NCI-H187 treated with DMSO at 0.1 percent for 48 hours (cell line): ENCODE measurements at regions not wholly inside any gene's neighbourhood (a gene's known extent, or its start where the extent isn't known, plus 50 kb on each side); places are given as distances from the start of the nearest gene placed in this dataset.
"Not testable (repeated sequence)": the region's sequence is repeated elsewhere in the genome, so short reads cannot be mapped to it uniquely, and the experiment has no call there.

Experiments used
- DNase-seq: peaks from one replicate; lab custom pipeline; 2025; lab: John Stamatoyannopoulos, UW

GRCh38 chr12:46547421-46548354 is 175.1 kb upstream of the SLC38A2 start:
- no peak for DNase-seq

GRCh38 chr12:46546634-46547273 is 174.2 kb upstream of the SLC38A2 start:
- DNase-seq: no peak

- not testable (repeated sequence) for DNase-seq
Measured at GRCh38 chr12:46543378-46543795, 170.8 kb upstream of the SLC38A2 start.

DNA sequence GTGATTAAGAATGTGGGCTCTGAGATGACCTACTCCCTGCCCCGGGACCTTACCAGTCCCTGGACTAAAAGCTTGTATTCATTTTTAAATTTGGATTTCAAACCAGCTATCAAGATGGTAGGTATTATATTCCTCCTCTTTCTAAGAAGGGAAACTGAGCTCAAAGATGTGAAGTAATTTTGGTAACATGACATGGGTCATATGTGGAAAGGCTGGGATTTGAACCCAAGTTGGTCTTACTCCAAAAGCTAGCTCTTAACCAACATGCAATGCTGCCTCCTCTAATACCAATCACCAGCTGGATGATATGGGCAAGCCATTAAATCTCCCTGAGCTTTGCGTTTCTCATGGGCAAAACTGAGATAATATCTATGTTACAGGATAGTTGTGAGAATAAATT is 166.4 kb upstream of the SLC38A2 start:
- no peak for DNase-seq

GRCh38 chr12:46537387-46537955 is 164.9 kb upstream of the SLC38A2 start:
- no peak for DNase-seq

DNA sequence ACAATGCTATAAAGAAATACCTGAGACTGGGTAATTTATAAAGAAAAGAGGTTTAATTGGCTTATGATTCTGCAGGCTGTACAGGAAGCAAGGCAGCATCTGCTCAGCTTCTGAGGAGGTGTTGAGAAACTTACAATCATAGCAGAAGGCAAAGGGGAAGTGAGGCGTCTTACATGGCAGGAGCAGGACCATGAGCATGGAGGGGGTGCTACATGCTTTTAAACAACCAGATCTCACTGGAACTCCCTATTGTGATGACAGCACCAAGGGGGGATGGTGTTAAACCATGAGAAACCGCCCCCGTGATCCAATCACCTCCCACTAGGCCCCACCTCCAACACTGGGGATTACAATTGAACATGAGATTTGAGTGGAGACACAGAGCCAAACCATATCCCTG is 163.7 kb upstream of the SLC38A2 start:
- not testable (repeated sequence) for DNase-seq

DNA sequence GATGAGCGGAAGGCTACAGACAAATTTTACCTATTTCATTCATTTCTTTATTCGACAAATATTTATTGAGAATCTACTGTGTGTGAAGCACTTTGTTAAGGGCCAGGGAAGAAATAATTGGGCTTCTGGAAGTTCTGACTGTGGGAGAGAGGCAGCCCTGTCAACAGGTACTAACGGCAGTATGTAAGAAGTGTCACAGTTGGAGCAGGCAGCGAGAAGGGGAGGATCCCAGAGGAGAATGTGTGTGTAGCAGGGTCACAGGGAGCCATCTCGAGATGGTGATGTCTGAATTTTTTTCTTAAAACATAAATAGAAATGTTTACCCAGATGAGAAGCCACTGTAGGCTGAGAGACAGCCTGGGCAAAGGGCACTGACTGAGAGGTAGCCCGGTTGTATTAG is 163.3 kb upstream of the SLC38A2 start:
- no peak for DNase-seq

DNA sequence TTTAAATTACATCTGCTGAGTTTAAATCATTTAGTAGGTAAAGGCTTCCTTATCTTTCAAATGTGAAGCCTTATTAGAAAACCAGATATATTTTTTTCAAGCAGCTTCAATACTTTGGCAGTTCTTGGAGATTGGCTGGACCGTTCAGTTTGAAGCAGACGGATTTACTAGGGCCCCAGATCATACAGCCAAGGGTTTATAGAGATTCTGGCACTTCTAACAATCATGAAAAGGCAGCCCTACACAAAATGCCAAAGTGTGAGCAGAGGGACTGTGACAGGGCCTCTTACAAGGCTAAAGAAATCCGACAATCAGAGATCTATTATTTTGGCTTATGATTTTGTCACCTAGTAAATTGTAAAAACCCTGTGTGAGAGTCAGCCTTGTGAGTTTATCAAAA is 162.8 kb upstream of the SLC38A2 start:
- DNase-seq: no peak

DNA sequence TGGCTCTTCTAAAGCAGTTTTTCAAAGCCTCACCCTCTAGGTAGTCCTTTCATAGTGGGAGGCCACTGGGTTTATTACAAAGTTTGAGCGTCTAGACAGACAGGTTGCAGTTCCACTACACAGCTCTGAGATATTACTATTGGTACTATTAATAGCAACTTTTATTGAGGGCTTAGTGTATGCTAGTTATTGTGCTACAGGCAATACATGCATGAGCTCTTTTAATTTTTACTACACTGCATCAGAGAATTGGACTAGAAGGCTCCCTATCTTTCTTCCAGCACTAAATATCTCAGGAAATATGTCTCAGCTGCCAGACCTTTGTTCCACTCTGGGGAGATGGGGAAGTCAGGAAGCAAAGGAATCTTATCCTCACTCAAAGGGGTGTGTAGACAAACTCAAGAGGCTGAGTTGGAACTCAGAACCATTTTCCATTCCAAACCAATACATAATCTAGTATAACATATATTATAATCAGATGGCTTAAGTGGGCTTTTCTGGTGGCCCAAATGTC is 161.8 kb upstream of the SLC38A2 start:
- DNase-seq: no peak

- no peak for DNase-seq
Measured at GRCh38 chr12:46533723-46534122, 161.2 kb upstream of the SLC38A2 start.

DNA sequence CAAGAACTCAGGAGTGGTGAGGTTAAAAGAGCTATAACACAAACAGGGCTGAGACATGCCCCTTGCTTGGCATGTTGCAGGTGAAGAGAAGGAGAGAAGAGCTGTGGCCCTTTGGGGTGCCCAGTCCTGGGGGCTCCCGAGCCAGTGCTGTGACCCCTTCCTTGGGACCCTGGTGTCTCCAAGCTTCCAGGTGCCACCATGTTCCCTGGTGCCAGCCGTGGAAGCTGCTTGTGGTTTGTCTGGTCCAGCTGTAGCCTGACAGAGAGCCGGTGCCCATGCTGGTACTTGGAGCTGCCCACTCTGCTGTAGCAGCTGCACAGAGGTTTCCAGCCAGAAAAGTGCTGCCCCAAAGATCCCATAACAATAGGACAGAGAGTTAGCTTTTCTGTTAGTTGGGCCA is 159.2 kb upstream of the SLC38A2 start:
- DNase-seq: no peak

GRCh38 chr12:46531059-46531785 is 158.6 kb upstream of the SLC38A2 start:
- DNase-seq: no peak

GRCh38 chr12:46530373-46531056 is 157.9 kb upstream of the SLC38A2 start:
- DNase-seq: no peak

DNA sequence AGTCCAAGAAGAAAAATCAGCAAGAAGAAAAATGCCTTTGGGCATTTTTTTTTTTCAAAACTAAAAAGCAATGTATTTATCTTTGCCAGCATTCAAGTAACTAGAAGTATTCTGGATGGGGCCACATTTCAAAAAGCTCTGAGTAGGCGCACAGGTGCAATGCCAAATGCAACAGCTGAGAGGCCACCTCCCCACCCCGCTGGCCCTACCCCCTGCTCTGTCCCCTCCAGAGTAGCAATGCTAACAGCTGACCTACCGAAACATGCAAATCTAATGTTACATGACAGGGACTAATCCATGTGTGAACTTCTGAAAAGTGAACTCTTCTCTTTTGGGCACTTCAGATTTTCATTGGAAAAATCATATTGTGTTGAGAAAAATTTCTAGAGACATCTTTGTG is 153.7 kb upstream of the SLC38A2 start:
- no peak for DNase-seq

DNA sequence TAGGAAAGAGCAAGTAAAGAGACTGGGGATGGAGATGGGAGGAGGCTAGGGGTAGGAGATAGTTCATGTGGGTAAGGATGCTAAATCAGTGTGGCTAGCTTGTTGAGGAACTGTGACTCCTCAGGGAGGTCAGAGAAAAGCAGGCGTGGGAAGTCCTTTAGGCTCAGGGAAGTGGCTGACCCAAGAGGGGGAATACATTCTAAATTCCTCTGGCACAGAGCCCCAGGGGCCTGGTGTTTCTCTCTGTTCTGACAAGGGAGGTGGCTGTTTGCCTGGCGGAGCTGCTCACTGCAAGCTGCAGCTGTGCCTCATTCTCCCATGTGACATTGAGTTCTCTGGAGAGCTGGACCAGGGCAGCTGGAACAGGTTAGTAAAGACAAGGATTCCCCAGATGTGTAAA is 152.2 kb upstream of the SLC38A2 start:
- no peak for DNase-seq

GRCh38 chr12:46523863-46524770 is 151.5 kb upstream of the SLC38A2 start:
- no peak for DNase-seq

GRCh38 chr12:46523446-46523845 is 150.9 kb upstream of the SLC38A2 start:
- no peak for DNase-seq

DNA sequence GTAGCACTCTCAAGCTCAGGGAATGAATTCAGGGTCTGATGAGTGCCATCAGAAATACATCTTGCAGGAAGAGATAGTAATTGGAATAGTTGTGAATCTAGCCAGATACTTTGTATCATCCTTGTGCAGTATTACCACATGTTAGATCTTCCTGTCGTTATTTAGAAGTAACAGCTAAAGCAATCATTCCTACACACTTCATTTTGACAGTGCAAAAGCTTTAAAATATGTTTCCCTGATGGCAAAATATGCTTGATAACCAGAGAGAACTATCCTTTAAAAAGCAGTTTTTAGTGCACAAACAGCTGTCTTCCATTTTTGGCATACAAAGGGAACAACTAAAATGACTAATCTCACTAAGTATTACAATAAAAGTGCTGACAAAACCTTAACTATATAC is 149.5 kb upstream of the SLC38A2 start:
- no peak for DNase-seq

GRCh38 chr12:46521145-46521544 is 148.6 kb upstream of the SLC38A2 start:
- DNase-seq: no peak

DNA sequence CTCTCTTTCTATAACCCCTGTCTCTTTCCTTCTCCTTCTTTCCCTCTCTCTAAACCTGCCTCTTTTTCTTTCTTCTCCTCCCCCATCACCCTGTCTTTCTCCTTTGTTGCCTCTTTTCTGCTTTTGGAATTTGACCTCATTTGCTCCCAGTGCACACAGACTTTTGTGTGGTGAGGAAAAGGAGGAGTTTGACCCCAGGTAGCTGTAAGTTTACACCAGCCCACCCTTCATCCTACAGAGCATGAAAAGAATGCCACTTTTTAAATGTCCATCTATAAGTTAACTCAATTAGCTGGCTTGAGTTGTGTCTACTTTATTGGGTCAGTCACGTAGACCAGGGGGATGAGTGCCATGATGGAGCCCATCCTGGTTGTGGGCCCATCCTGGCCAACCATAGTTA is 146.8 kb upstream of the SLC38A2 start:
- DNase-seq: no peak

DNA sequence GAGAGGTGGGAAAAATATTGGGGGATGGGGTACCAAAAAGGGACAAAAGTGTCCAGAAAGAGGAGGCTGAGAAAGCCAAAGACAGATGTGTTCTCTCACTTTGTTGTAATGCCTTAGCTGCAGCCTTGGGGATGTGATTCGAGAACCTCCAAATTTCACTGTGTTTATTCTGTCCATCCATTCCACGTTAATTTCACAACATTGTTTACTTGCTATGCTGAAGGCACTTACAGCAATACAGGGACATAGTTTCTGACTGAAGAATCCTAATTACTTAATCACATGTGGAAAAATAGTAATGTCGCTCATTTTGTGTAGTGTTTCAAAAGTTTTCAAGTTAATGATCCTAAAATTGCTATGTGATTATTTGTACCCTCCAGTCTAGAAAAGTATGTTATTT is 146.2 kb upstream of the SLC38A2 start:
- DNase-seq: no peak
